K562 (cell line): ENCODE measurements at regions not wholly inside any gene's neighbourhood (a gene's known extent, or its start where the extent isn't known, plus 50 kb on each side); places are given as distances from the start of the nearest gene placed in this dataset.

Source experiments
- ATAC-seq: fragments of 200-7000 bp; cut with Tn5 transposase; 3 replicates; pipeline ENCODE4 v1.9.1; 2020; ENCODE audit warnings: moderate library complexity
- BruUV-seq: library from RNA; stranded (reverse); fragments of 400-500 nt; replicated peaks from 2 replicates; lab custom pipeline; 2021; lab: Mats Ljungman, UMichigan
- CTCF ChIA-PET: fragments of 300-600 bp; formaldehyde crosslinking; extraction: SDS; loops from one replicate; lab custom pipeline; 2021; ENCODE audit warnings: low intra/inter-chr PET ratio; lab: Yijun Ruan, JAX
- POLR2A ChIA-PET: fragments of 300-600, 350-650 bp; sonication (Branson Sonifier 250); formaldehyde crosslinking; extraction: SDS; loops from one replicate; lab custom pipeline; 2021; ENCODE audit warnings: antibody characterized with exemption, inconsistent platforms; lab: Yijun Ruan, JAX
- DNase-seq, 4 experiments: peaks; one replicate each; pipeline versions ENCODE4 v3.0.0 to v3.0.0-alpha.2; 2011 to 2018; ENCODE audit warnings: low spot score in 3 of 4, mixed read lengths in 3 of 4; ENCODE audit errors: extremely low read depth in 1 of 4
- FAIRE-seq: peaks from 2 replicates; lab custom pipeline; 2011; peaks lifted over from hg19 to GRCh38; lab: Jason Lieb, UNC
- H2AFZ ChIP-seq: 2 replicates; pipeline ENCODE4 v1.6.0; 2011; ENCODE audit warnings: low read depth, low read length, control low read depth, inconsistent platforms
- H3K27ac ChIP-seq: fragments of 200-600 bp; 3 replicates; pipeline ENCODE4 v1.8.0; 2011; ENCODE audit warnings: low read depth, mild to moderate bottlenecking, control low read depth, inconsistent platforms, low read length, moderate library complexity, mixed read lengths; ENCODE audit errors: extremely low read depth
- H3K27me3 ChIP-seq, 2 experiments: fragments of 300-600 bp in 1 of 2; 2 replicates in 1 of 2; 3 replicates in 1 of 2; pipeline versions ENCODE4 v1.6.0 to v1.8.0; 2011; ENCODE audit warnings: inconsistent platforms in 2 of 2, low read length in 2 of 2, mild to moderate bottlenecking in 1 of 2, mixed read lengths in 1 of 2, moderate library complexity in 1 of 2; ENCODE audit not compliant: control insufficient read depth in 2 of 2, insufficient read depth in 2 of 2
- H3K36me3 ChIP-seq: fragments of 300-600 bp; 3 replicates; pipeline ENCODE4 v1.8.0; 2011; ENCODE audit warnings: mild to moderate bottlenecking, low read length, inconsistent platforms; ENCODE audit not compliant: control insufficient read depth, insufficient read depth
- H3K4me1 ChIP-seq, 2 experiments: fragments of 200-600 bp in 1 of 2; replicated peaks in 1 of 2; 2 replicates in 1 of 2; 3 replicates in 1 of 2; pipeline versions ENCODE4 v1.5.1 to v1.8.0; 2011; ENCODE audit warnings: inconsistent platforms in 2 of 2, low read length in 2 of 2, mild to moderate bottlenecking in 1 of 2, mixed read lengths in 1 of 2, moderate library complexity in 1 of 2; ENCODE audit not compliant: control insufficient read depth in 2 of 2, insufficient read depth in 2 of 2
- H3K4me2 ChIP-seq: 2 replicates; pipeline ENCODE4 v1.6.1; 2011; ENCODE audit warnings: low read length, control low read depth, inconsistent platforms, mixed read lengths; ENCODE audit not compliant: insufficient read depth
- H3K4me3 ChIP-seq: fragments of 200-600 bp; sonication (generic), shearing (Covaris generic); 2 replicates; pipeline ENCODE4 v1.5.1; 2016; ENCODE audit warnings: control low read depth, inconsistent platforms
- H3K79me2 ChIP-seq: fragments of 200-600 bp; 3 replicates; pipeline ENCODE4 v1.8.0; 2011; ENCODE audit warnings: low read length, inconsistent platforms; ENCODE audit not compliant: control insufficient read depth, insufficient read depth
- H3K9ac ChIP-seq, 2 experiments: 2 replicates each; pipeline versions ENCODE4 v1.6.0 to v1.6.1; 2011; ENCODE audit warnings: low read depth in 2 of 2, low read length in 2 of 2, control low read depth in 1 of 2, inconsistent platforms in 1 of 2, mild to moderate bottlenecking in 1 of 2, mixed read lengths in 1 of 2; ENCODE audit not compliant: insufficient read depth in 1 of 2
- H3K9me1 ChIP-seq: one replicate; pipeline ENCODE4 v1.6.0; 2011; ENCODE audit warnings: inconsistent platforms, mild to moderate bottlenecking, low read length, moderate library complexity; ENCODE audit not compliant: control insufficient read depth, insufficient read depth
- H3K9me3 ChIP-seq: replicated peaks from 2 replicates; pipeline ENCODE4 v1.5.1; 2011; ENCODE audit warnings: low read depth, low read length, inconsistent platforms; ENCODE audit not compliant: control insufficient read depth, insufficient read depth
- H4K20me1 ChIP-seq: replicated peaks from 2 replicates; pipeline ENCODE4 v1.6.1; 2011; ENCODE audit warnings: low read length, inconsistent platforms, mixed read lengths; ENCODE audit not compliant: control insufficient read depth, insufficient read depth
- FOXK1 ChIP-seq: sonication (generic); formaldehyde crosslinking; IDR thresholded peaks from 2 replicates; pipeline ENCODE4 v1.8.0; 2022; ENCODE audit warnings: missing genetic modification reagents, mild to moderate bottlenecking, borderline replicate concordance
- HINFP ChIP-seq: fragments of 450-650 bp; conservative IDR thresholded peaks from 2 replicates; pipeline ENCODE4 v1.6.1; 2016; ENCODE audit warnings: missing genetic modification characterization, low read depth, mild to moderate bottlenecking, control low read depth, missing compliant biosample characterization
- LCOR ChIP-seq: sonication (generic); formaldehyde crosslinking; IDR thresholded peaks from 2 replicates; pipeline ENCODE4 v1.8.0; 2022; ENCODE audit warnings: mild to moderate bottlenecking, missing genetic modification reagents
- MECOM ChIP-seq: fragments of 250-450 bp; sonication (Bioruptor Pico); IDR thresholded peaks from 2 replicates; pipeline ENCODE4 v1.8.0; 2022; ENCODE audit warnings: inconsistent platforms
- MTA1 ChIP-seq: fragments of 450-650 bp; IDR thresholded peaks from 2 replicates; pipeline ENCODE4 v1.6.1; 2017; ENCODE audit warnings: borderline replicate concordance
- RBM15 ChIP-seq: fragments of 200-400 bp; formaldehyde crosslinking; IDR thresholded peaks from 2 replicates; pipeline ENCODE4 v1.6.1; 2018; ENCODE audit warnings: mild to moderate bottlenecking, low read length, moderate library complexity; ENCODE audit not compliant: insufficient read depth
- ZFP1 ChIP-seq: fragments of 450-650 bp; formaldehyde crosslinking; IDR thresholded peaks from 2 replicates; pipeline ENCODE4 v1.4.0; 2020; ENCODE audit warnings: mild to moderate bottlenecking, mixed read lengths
- ZNF609 ChIP-seq: sonication (generic); formaldehyde crosslinking; IDR thresholded peaks from 2 replicates; pipeline ENCODE4 v1.8.1; 2023; ENCODE audit warnings: missing genetic modification reagents, mild to moderate bottlenecking, borderline replicate concordance
- ZSCAN32 ChIP-seq: fragments of 450-650 bp; formaldehyde crosslinking; IDR thresholded peaks from 2 replicates; pipeline ENCODE4 v1.4.0; 2020; ENCODE audit warnings: mild to moderate bottlenecking, moderate library complexity
- WGBS: fragments of 100-300 bp; shearing (Covaris generic); methylation state at CpG from one replicate; pipeline ENCODE4 v1.1.6; 2016; ENCODE audit warnings: low coverage, mixed read lengths; ENCODE audit not compliant: insufficient coverage; ENCODE audit errors: missing lambda C conversion rate; 5-methylcytosine and 5-hydroxymethylcytosine counted together
- in situ Hi-C: fragments of 300-500 bp; cut with MboI; formaldehyde crosslinking; loops from 4 replicates; pipeline ENCODE4 v1.15.0; 2018; ENCODE audit warnings: inconsistent platforms, mixed read lengths
- intact Hi-C: fragments of 100-400 bp; cut with micrococcal nuclease; formaldehyde crosslinking; loops from 2 replicates; pipeline ENCODE4 v1.14.2; 2022

DNA sequence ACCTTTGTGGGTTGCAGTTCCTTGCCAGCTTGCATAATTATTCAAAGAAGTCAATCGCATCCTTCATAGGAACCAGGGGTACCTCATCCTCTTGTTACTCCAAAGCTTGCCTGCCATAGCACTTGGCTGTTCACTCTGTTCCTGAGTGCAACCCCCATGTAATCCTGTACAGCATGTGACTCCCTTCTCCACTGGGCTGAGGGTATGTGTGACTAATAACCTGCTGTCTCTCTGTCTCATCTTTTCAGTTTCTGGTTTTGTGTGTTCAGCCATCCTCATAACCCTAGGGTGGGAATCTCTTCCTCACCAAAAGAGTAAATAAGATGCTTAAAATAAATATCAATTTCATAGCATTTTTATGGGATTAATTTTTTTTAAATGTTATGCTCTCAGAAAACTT is 351.9 kb downstream of the S1PR1 start:
- BruUV-seq, result no TSS peak

More for the DNA sequence above, 351.9 kb downstream of the S1PR1 start:
- FAIRE-seq, result no peak
- TF ChIP-seq MTA1 (no peak), RBM15 (no peak), HINFP (tag) (no peak), MECOM (no peak), ZFP1 (CRISPR knock-in tag) (no peak), ZSCAN32 (no peak), FOXK1 (CRISPR knock-in tag) (no peak), LCOR (no peak), ZNF609 (CRISPR knock-in tag) (no peak)
- Histone ChIP-seq H3K36me3 (no peaks in the 10 kb centered on the region), H3K4me1 (no peaks in the 10 kb centered on the region), H3K9me1 (no peaks in the 10 kb centered on the region), H3K79me2 (no peaks in the 10 kb centered on the region), H3K9me3 (no peaks in the 10 kb centered on the region), H2AFZ (no peak overlapping the region), H4K20me1 (no peaks in the 10 kb centered on the region), H3K27ac (no peak overlapping the region), H3K27me3 (no peaks in the 10 kb centered on the region), H3K4me2 (no peak overlapping the region), H3K4me3 (no peak overlapping the region), H3K9ac (no peak overlapping the region)
- in situ Hi-C loops (no loop called here), intact Hi-C loops (no loop called here)
- WGBS, result 0% methylated on average over 1 of the region's 1 CpG
- no peak for ATAC-seq
- ChIA-PET CTCF (no interaction called here), POLR2A (no interaction called here)
- no peak for DNase-seq
